ENCODE measurements at regions not wholly inside any gene's neighbourhood (a gene's known extent, or its start where the extent isn't known, plus 50 kb on each side); places are given as distances from the start of the nearest gene placed in this dataset.

DNA sequence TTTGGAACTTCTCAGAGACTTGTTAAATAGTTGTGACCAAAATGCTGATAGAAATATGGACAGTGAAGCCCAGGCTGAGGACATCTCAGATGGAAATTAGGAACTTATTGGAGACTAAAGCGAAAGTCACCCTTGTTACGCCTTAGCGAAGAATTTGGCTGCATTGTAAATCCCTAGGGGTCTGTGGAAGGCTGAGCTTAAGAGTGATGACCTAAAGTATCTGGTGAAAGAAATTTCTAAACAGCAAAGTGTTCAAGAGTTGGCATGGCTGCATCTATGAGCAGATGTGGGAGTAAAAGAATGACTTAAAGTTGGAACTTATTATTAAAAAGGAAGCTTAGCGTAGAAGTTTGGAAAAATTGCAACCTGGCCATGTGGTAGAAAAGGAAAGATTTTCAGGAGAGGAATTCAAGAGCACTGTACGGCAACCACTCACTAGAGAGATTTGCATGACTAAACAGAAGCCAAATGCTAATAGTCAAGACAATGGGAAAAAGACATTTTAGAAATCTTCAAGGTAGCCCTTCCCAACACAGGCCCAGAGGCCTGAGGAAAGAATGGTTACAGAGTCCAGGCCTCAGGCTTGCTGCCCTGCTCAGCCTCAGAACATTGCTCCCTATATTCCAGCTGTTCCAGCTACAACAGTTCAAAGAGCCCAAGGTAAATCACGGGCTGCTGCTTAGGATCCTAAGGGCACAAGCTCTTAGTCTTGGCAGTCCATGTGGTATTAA, 61.6 kb upstream of the TNFRSF21 start:
- Histone ChIP-seq H3K4me3 (no peak overlapping the region), H3K9me3 (no peaks in the 10 kb centered on the region), H3K4me2 (no peak overlapping the region), H3K27ac (no peak overlapping the region), H3K4me1 (peaks cover 2% of the 10 kb centered on the region; the same call in 1 of the 3 replicates)
- WGBS (ENCODE audit: missing lambda C conversion rate), result 89% methylated on average over 6 of the region's 6 CpGs
- DNase-seq (ENCODE audit: low read depth in 1 of 2, low spot score in 1 of 2) (no peak), ATAC-seq (no peak), FAIRE-seq (no peak)
- CTCF ChIA-PET, result interaction anchor here (0.7 kb wide), 1 partner anchor 275 kb away, joined by 3 read pairs; no protein-coding TSS in a partner anchor
- POLR2A ChIA-PET, result no interaction called here
- no peak for TF ChIP-seq KDM5A (IDR thresholded peaks at IDR 0.05)
- TF ChIP-seq RFX5 (IDR thresholded peaks at IDR 0.05), result no peak
- TF ChIP-seq PHF8 (IDR thresholded peaks at IDR 0.05; ENCODE audit: borderline replicate concordance, low read depth), result no peak
- TF ChIP-seq, protein P1, sequence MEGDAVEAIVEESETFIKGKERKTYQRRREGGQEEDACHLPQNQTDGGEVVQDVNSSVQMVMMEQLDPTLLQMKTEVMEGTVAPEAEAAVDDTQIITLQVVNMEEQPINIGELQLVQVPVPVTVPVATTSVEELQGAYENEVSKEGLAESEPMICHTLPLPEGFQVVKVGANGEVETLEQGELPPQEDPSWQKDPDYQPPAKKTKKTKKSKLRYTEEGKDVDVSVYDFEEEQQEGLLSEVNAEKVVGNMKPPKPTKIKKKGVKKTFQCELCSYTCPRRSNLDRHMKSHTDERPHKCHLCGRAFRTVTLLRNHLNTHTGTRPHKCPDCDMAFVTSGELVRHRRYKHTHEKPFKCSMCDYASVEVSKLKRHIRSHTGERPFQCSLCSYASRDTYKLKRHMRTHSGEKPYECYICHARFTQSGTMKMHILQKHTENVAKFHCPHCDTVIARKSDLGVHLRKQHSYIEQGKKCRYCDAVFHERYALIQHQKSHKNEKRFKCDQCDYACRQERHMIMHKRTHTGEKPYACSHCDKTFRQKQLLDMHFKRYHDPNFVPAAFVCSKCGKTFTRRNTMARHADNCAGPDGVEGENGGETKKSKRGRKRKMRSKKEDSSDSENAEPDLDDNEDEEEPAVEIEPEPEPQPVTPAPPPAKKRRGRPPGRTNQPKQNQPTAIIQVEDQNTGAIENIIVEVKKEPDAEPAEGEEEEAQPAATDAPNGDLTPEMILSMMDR (IDR thresholded peaks at IDR 0.05), result no peak
- no peak for TF ChIP-seq RNF2 (IDR thresholded peaks at IDR 0.05; ENCODE audit: borderline replicate concordance, low read depth)
- TF ChIP-seq SREBF2 (IDR thresholded peaks at IDR 0.05), result no peak
- no peak for TF ChIP-seq HOXB5 (CRISPR knock-in tag; IDR thresholded peaks at IDR 0.05)
- no peak for TF ChIP-seq HDAC2 (IDR thresholded peaks at IDR 0.05)
- TF ChIP-seq KDM1A (IDR thresholded peaks at IDR 0.05; ENCODE audit: low read depth), result no peak
- no peak for TF ChIP-seq CHD2 (IDR thresholded peaks at IDR 0.05; ENCODE audit: low read length, partially characterized antibody)

DNA sequence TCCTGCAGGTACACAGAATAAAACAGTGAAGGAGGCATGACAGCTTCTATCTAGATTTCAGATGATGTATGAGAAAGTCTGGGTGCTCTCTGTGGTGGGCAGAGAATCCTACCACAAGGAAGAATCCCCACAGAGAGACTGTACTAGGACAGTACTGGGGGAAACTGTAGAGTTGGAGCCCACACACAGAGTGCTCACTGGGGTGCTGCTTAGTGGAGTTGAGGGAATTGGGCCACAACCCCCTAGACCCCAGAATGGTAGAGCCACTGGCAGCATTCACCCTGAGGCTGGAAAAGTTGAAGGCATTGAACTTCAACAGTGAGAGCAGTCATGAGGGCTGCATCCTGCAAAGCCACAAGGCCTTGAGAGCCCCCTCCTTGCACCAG, 62.2 kb upstream of the TNFRSF21 start:
- Histone ChIP-seq H3K9me3 (no peaks in the 10 kb centered on the region), H3K27ac (no peak overlapping the region), H3K4me1 (no peaks in the 10 kb centered on the region), H3K4me2 (no peak overlapping the region), H3K4me3 (no peak overlapping the region)
- CTCF ChIA-PET, result interaction anchor here (0.7 kb wide), 1 partner anchor 275 kb away, joined by 3 read pairs; no protein-coding TSS in a partner anchor
- no peak for ATAC-seq
- TF ChIP-seq ZC3H11A (IDR thresholded peaks at IDR 0.05) (no peak), CHD4 (IDR thresholded peaks at IDR 0.05; ENCODE audit: borderline replicate concordance) (no peak)
- no peak for DNase-seq (ENCODE audit: low read depth in 1 of 2, low spot score in 1 of 2)
- POLR2A ChIA-PET, result no interaction called here
- no peak for FAIRE-seq

- WGBS (ENCODE audit: missing lambda C conversion rate), result 38% methylated on average over 1 of the region's 1 CpG
- POLR2A ChIA-PET, result no interaction called here
- H3K4me1 ChIP-seq, result no peaks in the 10 kb centered on the region
- TF ChIP-seq ZC3H11A (IDR thresholded peaks at IDR 0.05) (no peak), MAFK (IDR thresholded peaks at IDR 0.05; ENCODE audit: partially characterized antibody) (no peak), PBX3 (IDR thresholded peaks at IDR 0.05) (no peak), EHMT2 (IDR thresholded peaks at IDR 0.05; ENCODE audit: low read depth) (no peak), ZFP36 (IDR thresholded peaks at IDR 0.05; ENCODE audit: borderline replicate concordance, partially characterized antibody) (no peak), CBX2 (IDR thresholded peaks at IDR 0.05; ENCODE audit: borderline replicate concordance, low read depth) (no peak), MAZ (IDR thresholded peaks at IDR 0.05; ENCODE audit: borderline replicate concordance, low read depth, low read length) (no peak), ATOH8 (CRISPR knock-in tag; IDR thresholded peaks at IDR 0.05; ENCODE audit: low read depth) (no peak)
- TF ChIP-seq, protein P2, sequence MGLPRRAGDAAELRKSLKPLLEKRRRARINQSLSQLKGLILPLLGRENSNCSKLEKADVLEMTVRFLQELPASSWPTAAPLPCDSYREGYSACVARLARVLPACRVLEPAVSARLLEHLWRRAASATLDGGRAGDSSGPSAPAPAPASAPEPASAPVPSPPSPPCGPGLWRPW (IDR thresholded peaks at IDR 0.05), result no peak
- TF ChIP-seq, protein P3, sequence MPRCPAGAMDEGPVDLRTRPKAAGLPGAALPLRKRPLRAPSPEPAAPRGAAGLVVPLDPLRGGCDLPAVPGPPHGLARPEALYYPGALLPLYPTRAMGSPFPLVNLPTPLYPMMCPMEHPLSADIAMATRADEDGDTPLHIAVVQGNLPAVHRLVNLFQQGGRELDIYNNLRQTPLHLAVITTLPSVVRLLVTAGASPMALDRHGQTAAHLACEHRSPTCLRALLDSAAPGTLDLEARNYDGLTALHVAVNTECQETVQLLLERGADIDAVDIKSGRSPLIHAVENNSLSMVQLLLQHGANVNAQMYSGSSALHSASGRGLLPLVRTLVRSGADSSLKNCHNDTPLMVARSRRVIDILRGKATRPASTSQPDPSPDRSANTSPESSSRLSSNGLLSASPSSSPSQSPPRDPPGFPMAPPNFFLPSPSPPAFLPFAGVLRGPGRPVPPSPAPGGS (IDR thresholded peaks at IDR 0.05), result no peak
- no peak overlapping the region for H3K27ac ChIP-seq
- no peak for FAIRE-seq
- H3K9me3 ChIP-seq, result no peaks in the 10 kb centered on the region
- CTCF ChIA-PET, result no interaction called here
- no peak for ATAC-seq
- no peak for DNase-seq (ENCODE audit: low read depth in 1 of 2, low spot score in 1 of 2)
- no peak overlapping the region for H3K4me2 ChIP-seq
- no peak overlapping the region for H3K4me3 ChIP-seq
Measured at GRCh38 chr6:47372318-47372717, 62.6 kb upstream of the TNFRSF21 start.
